K562 (cell line): ENCODE measurements at regions not wholly inside any gene's neighbourhood (a gene's known extent, or its start where the extent isn't known, plus 50 kb on each side); places are given as distances from the start of the nearest gene placed in this dataset.

Experiments used
- ATAC-seq: fragments of 200-7000 bp; cut with Tn5 transposase; 3 replicates; pipeline ENCODE4 v1.9.1; 2020; ENCODE audit warnings: moderate library complexity
- BruUV-seq: library from RNA; stranded (reverse); fragments of 400-500 nt; replicated peaks from 2 replicates; lab custom pipeline; 2021; lab: Mats Ljungman, UMichigan
- CTCF ChIA-PET: fragments of 300-600 bp; formaldehyde crosslinking; extraction: SDS; loops from one replicate; lab custom pipeline; 2021; ENCODE audit warnings: low intra/inter-chr PET ratio; lab: Yijun Ruan, JAX
- POLR2A ChIA-PET: fragments of 300-600, 350-650 bp; sonication (Branson Sonifier 250); formaldehyde crosslinking; extraction: SDS; loops from one replicate; lab custom pipeline; 2021; ENCODE audit warnings: antibody characterized with exemption, inconsistent platforms; lab: Yijun Ruan, JAX
- DNase-seq, 4 experiments: peaks; one replicate each; pipeline versions ENCODE4 v3.0.0 to v3.0.0-alpha.2; 2011 to 2018; ENCODE audit warnings: low spot score in 3 of 4, mixed read lengths in 3 of 4; ENCODE audit errors: extremely low read depth in 1 of 4
- FAIRE-seq: peaks from 2 replicates; lab custom pipeline; 2011; peaks lifted over from hg19 to GRCh38; lab: Jason Lieb, UNC
- H2AFZ ChIP-seq: 2 replicates; pipeline ENCODE4 v1.6.0; 2011; ENCODE audit warnings: low read depth, low read length, control low read depth, inconsistent platforms
- H3K27ac ChIP-seq: fragments of 200-600 bp; 3 replicates; pipeline ENCODE4 v1.8.0; 2011; ENCODE audit warnings: low read depth, mild to moderate bottlenecking, control low read depth, inconsistent platforms, low read length, moderate library complexity, mixed read lengths; ENCODE audit errors: extremely low read depth
- H3K27me3 ChIP-seq, 2 experiments: fragments of 300-600 bp in 1 of 2; 2 replicates in 1 of 2; 3 replicates in 1 of 2; pipeline versions ENCODE4 v1.6.0 to v1.8.0; 2011; ENCODE audit warnings: inconsistent platforms in 2 of 2, low read length in 2 of 2, mild to moderate bottlenecking in 1 of 2, mixed read lengths in 1 of 2, moderate library complexity in 1 of 2; ENCODE audit not compliant: control insufficient read depth in 2 of 2, insufficient read depth in 2 of 2
- H3K36me3 ChIP-seq: fragments of 300-600 bp; 3 replicates; pipeline ENCODE4 v1.8.0; 2011; ENCODE audit warnings: mild to moderate bottlenecking, low read length, inconsistent platforms; ENCODE audit not compliant: control insufficient read depth, insufficient read depth
- H3K4me1 ChIP-seq, 2 experiments: fragments of 200-600 bp in 1 of 2; replicated peaks in 1 of 2; 2 replicates in 1 of 2; 3 replicates in 1 of 2; pipeline versions ENCODE4 v1.5.1 to v1.8.0; 2011; ENCODE audit warnings: inconsistent platforms in 2 of 2, low read length in 2 of 2, mild to moderate bottlenecking in 1 of 2, mixed read lengths in 1 of 2, moderate library complexity in 1 of 2; ENCODE audit not compliant: control insufficient read depth in 2 of 2, insufficient read depth in 2 of 2
- H3K4me2 ChIP-seq: 2 replicates; pipeline ENCODE4 v1.6.1; 2011; ENCODE audit warnings: low read length, control low read depth, inconsistent platforms, mixed read lengths; ENCODE audit not compliant: insufficient read depth
- H3K4me3 ChIP-seq: fragments of 200-600 bp; sonication (generic), shearing (Covaris generic); 2 replicates; pipeline ENCODE4 v1.5.1; 2016; ENCODE audit warnings: control low read depth, inconsistent platforms
- H3K79me2 ChIP-seq: fragments of 200-600 bp; 3 replicates; pipeline ENCODE4 v1.8.0; 2011; ENCODE audit warnings: low read length, inconsistent platforms; ENCODE audit not compliant: control insufficient read depth, insufficient read depth
- H3K9ac ChIP-seq, 2 experiments: 2 replicates each; pipeline versions ENCODE4 v1.6.0 to v1.6.1; 2011; ENCODE audit warnings: low read depth in 2 of 2, low read length in 2 of 2, control low read depth in 1 of 2, inconsistent platforms in 1 of 2, mild to moderate bottlenecking in 1 of 2, mixed read lengths in 1 of 2; ENCODE audit not compliant: insufficient read depth in 1 of 2
- H3K9me1 ChIP-seq: one replicate; pipeline ENCODE4 v1.6.0; 2011; ENCODE audit warnings: inconsistent platforms, mild to moderate bottlenecking, low read length, moderate library complexity; ENCODE audit not compliant: control insufficient read depth, insufficient read depth
- H3K9me3 ChIP-seq: replicated peaks from 2 replicates; pipeline ENCODE4 v1.5.1; 2011; ENCODE audit warnings: low read depth, low read length, inconsistent platforms; ENCODE audit not compliant: control insufficient read depth, insufficient read depth
- H4K20me1 ChIP-seq: replicated peaks from 2 replicates; pipeline ENCODE4 v1.6.1; 2011; ENCODE audit warnings: low read length, inconsistent platforms, mixed read lengths; ENCODE audit not compliant: control insufficient read depth, insufficient read depth
- COPS2 ChIP-seq: fragments of 450-650 bp; conservative IDR thresholded peaks from 2 replicates; pipeline ENCODE4 v1.6.1; 2016; ENCODE audit warnings: mild to moderate bottlenecking, moderate library complexity
- RUNX1 ChIP-seq: sonication (generic); IDR thresholded peaks from 2 replicates; pipeline ENCODE4 v1.6.1; 2016; ENCODE audit warnings: antibody characterized with exemption, low read depth
- VEZF1 ChIP-seq: fragments of 200-800 bp; sonication (Bioruptor generic); IDR thresholded peaks from 2 replicates; pipeline ENCODE4 v1.6.1; 2017; ENCODE audit warnings: missing genetic modification characterization, missing compliant biosample characterization
- ZBTB49 ChIP-seq: sonication (generic); formaldehyde crosslinking; IDR thresholded peaks from 2 replicates; pipeline ENCODE4 v1.8.0; 2022; ENCODE audit warnings: missing genetic modification reagents, mild to moderate bottlenecking, borderline replicate concordance
- ZNF24 ChIP-seq: fragments of 450-650 bp; IDR thresholded peaks from 2 replicates; pipeline ENCODE4 v1.6.1; 2016
- WGBS: fragments of 100-300 bp; shearing (Covaris generic); methylation state at CpG from one replicate; pipeline ENCODE4 v1.1.6; 2016; ENCODE audit warnings: low coverage, mixed read lengths; ENCODE audit not compliant: insufficient coverage; ENCODE audit errors: missing lambda C conversion rate; 5-methylcytosine and 5-hydroxymethylcytosine counted together
- in situ Hi-C: fragments of 300-500 bp; cut with MboI; formaldehyde crosslinking; loops from 4 replicates; pipeline ENCODE4 v1.15.0; 2018; ENCODE audit warnings: inconsistent platforms, mixed read lengths
- intact Hi-C: fragments of 100-400 bp; cut with micrococcal nuclease; formaldehyde crosslinking; loops from 2 replicates; pipeline ENCODE4 v1.14.2; 2022

GRCh38 chr2:117056376-117056748 lies 758.1 kb upstream of the DDX18 start:
- H3K4me3 ChIP-seq = no peak overlapping the region
- no peaks in the 10 kb centered on the region for H3K4me1 ChIP-seq
- no peaks in the 10 kb centered on the region for H4K20me1 ChIP-seq
- H3K9ac ChIP-seq = no peak overlapping the region
- ChIA-PET CTCF (no interaction called here), POLR2A (no interaction called here)
- 0% methylated on average over 3 of the region's 4 CpGs for WGBS
- no peak for ATAC-seq
- no peaks in the 10 kb centered on the region for H3K36me3 ChIP-seq
- H3K27me3 ChIP-seq = no peaks in the 10 kb centered on the region
- no peaks in the 10 kb centered on the region for H3K9me3 ChIP-seq
- no peak for DNase-seq
- H3K9me1 ChIP-seq = no peaks in the 10 kb centered on the region
- no peak for FAIRE-seq
- no peak overlapping the region for H2AFZ ChIP-seq
- BruUV-seq = no TSS peak
- no peak overlapping the region for H3K4me2 ChIP-seq
- intact Hi-C loops = no loop called here
- H3K27ac ChIP-seq = no peak overlapping the region
- no peaks in the 10 kb centered on the region for H3K79me2 ChIP-seq
- in situ Hi-C loops = no loop called here
- TF ChIP-seq VEZF1 (CRISPR knock-in tag) (no peak), ZBTB49 (no peak), RUNX1 (no peak), ZNF24 (no peak), COPS2 (no peak)
